Activated CD4-positive, alpha-beta T cell treated with anti-CD3 and anti-CD28 coated beads, Interleukin-10, Interleukin-2, amounts not matched to agents 100 ng/mL and 50 ng/mL, durations not matched to agents 16 hours and 8 hours (primary cell): ENCODE measurements at regions not wholly inside any gene's neighbourhood (a gene's known extent, or its start where the extent isn't known, plus 50 kb on each side); places are given as distances from the start of the nearest gene placed in this dataset.
"Not testable (repeated sequence)": the region's sequence is repeated elsewhere in the genome, so short reads cannot be mapped to it uniquely, and the experiment has no call there.

Experiments used
- DNase-seq: peaks from one replicate; pipeline ENCODE4 v3.0.0-alpha.2; 2020

GRCh38 chr3:115254492-115255196 is 107.6 kb upstream of the ZBTB20 start:
- no peak for DNase-seq

- no peak for DNase-seq
These were observed 108.1 kb upstream of the ZBTB20 start for GRCh38 chr3:115255197-115255585.

GRCh38 chr3:115270849-115271248 is 123.8 kb upstream of the ZBTB20 start:
- DNase-seq: no peak

- DNase-seq: no peak
These were observed 125.1 kb upstream of the ZBTB20 start for GRCh38 chr3:115272036-115272824.

GRCh38 chr3:115275896-115276295 is 128.8 kb upstream of the ZBTB20 start:
- DNase-seq: no peak

- DNase-seq: no peak
These were observed 132.9 kb upstream of the ZBTB20 start for GRCh38 chr3:115279939-115280338.

- no peak for DNase-seq
These were observed 133.4 kb upstream of the ZBTB20 start for GRCh38 chr3:115280506-115280905.

- DNase-seq: no peak
These were observed 134.9 kb upstream of the ZBTB20 start for GRCh38 chr3:115281697-115282675.

GRCh38 chr3:115284980-115285379 is 137.9 kb upstream of the ZBTB20 start:
- DNase-seq: no peak

GRCh38 chr3:115286529-115287197 is 139.6 kb upstream of the ZBTB20 start:
- no peak for DNase-seq

GRCh38 chr3:115287198-115287597 is 140.1 kb upstream of the ZBTB20 start:
- no peak for DNase-seq

- DNase-seq: no peak
These were observed 145.0 kb upstream of the ZBTB20 start for GRCh38 chr3:115292131-115292530.

- no peak for DNase-seq
These were observed 145.6 kb upstream of the ZBTB20 start for GRCh38 chr3:115292677-115293165.

GRCh38 chr3:115293321-115293720 is 146.2 kb upstream of the ZBTB20 start:
- no peak for DNase-seq

GRCh38 chr3:115301364-115301860 is 154.3 kb upstream of the ZBTB20 start:
- no peak for DNase-seq

- DNase-seq: not testable (repeated sequence)
These were observed 170.9 kb upstream of the ZBTB20 start for GRCh38 chr3:115317953-115318352.

- no peak for DNase-seq
These were observed 174.3 kb upstream of the ZBTB20 start for GRCh38 chr3:115321400-115321805.

GRCh38 chr3:115322901-115323300 is 175.8 kb upstream of the ZBTB20 start:
- DNase-seq: no peak

- no peak for DNase-seq
These were observed 176.3 kb upstream of the ZBTB20 start for GRCh38 chr3:115323380-115323779.

- DNase-seq: no peak
These were observed 177.0 kb upstream of the ZBTB20 start for GRCh38 chr3:115324056-115324455.

GRCh38 chr3:115325539-115325938 is 178.5 kb upstream of the ZBTB20 start:
- no peak for DNase-seq

- no peak for DNase-seq
These were observed 183.3 kb upstream of the ZBTB20 start for GRCh38 chr3:115330430-115330829.
